ENCODE measurements at regions not wholly inside any gene's neighbourhood (a gene's known extent, or its start where the extent isn't known, plus 50 kb on each side); places are given as distances from the start of the nearest gene placed in this dataset.

- Histone ChIP-seq H3K36me3 (ENCODE audit: control insufficient read depth, insufficient read depth, low read length, severe bottlenecking) (no peaks in the 10 kb centered on the region), H3K27me3 (replicated peaks; ENCODE audit: control insufficient read depth, insufficient read depth, low read length) (no peaks in the 10 kb centered on the region), H3K4me3 (ENCODE audit: low read length) (no peak overlapping the region), H3K9ac (ENCODE audit: low read length) (no peak overlapping the region), H3K9me3 (ENCODE audit: control insufficient read depth, low read length) (no peaks in the 10 kb centered on the region), H3K4me1 (ENCODE audit: control insufficient read depth, insufficient read depth, low read length) (no peaks in the 10 kb centered on the region)
- DNase-seq (ENCODE audit: low read depth), result peak; percentile 87
Measured at GRCh38 chr5:10077791-10078545, 171.7 kb downstream of the ATPSCKMT start.

- no peak overlapping the region for H3K4me3 ChIP-seq (ENCODE audit: low read length)
- H3K27me3 ChIP-seq (replicated peaks; ENCODE audit: control insufficient read depth, insufficient read depth, low read length), result no peaks in the 10 kb centered on the region
- H3K36me3 ChIP-seq (ENCODE audit: control insufficient read depth, insufficient read depth, low read length, severe bottlenecking), result no peaks in the 10 kb centered on the region
- H3K4me1 ChIP-seq (ENCODE audit: control insufficient read depth, insufficient read depth, low read length), result no peaks in the 10 kb centered on the region
- H3K9ac ChIP-seq (ENCODE audit: low read length), result no peak overlapping the region
- DNase-seq (ENCODE audit: low read depth), result no peak
- H3K9me3 ChIP-seq (ENCODE audit: control insufficient read depth, low read length), result no peaks in the 10 kb centered on the region
Measured at GRCh38 chr5:10073441-10074104, 176.1 kb downstream of the ATPSCKMT start.

DNA sequence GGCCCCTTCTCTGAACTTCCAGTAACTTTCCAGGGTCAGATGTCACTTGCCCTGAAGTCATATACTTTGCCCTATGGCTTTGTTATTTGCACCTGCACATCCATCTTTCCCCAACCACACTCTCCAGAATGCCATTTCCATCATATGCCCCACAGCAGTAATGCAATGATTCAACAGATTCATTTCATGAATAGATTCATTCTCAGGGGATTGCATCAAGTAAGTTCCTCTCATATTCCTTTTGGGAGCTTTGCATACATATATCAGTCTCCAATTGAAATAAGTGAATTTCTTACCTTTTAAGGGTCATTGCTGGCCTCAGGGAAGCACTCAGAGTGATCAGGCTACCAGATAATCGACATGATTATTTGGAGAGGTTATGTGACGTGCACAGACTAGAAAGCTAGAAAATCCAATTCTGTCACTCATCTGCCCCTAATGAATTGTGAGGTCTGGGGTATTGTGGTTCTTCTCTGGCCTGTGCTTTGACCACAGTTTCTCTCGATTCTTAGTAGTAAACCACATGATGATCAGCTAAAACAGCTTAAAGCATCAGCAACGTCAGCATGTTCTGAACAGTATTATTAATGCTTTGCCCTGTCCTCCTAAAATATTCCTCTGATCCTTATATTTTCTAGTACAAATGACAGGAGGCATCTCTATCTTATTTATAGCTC, 179.9 kb downstream of the ATPSCKMT start:
- DNase-seq (ENCODE audit: low read depth), result no peak
- Histone ChIP-seq H3K27me3 (replicated peaks; ENCODE audit: control insufficient read depth, insufficient read depth, low read length) (no peaks in the 10 kb centered on the region), H3K4me1 (ENCODE audit: control insufficient read depth, insufficient read depth, low read length) (no peaks in the 10 kb centered on the region), H3K36me3 (ENCODE audit: control insufficient read depth, insufficient read depth, low read length, severe bottlenecking) (no peaks in the 10 kb centered on the region), H3K4me3 (ENCODE audit: low read length) (no peak overlapping the region), H3K9me3 (ENCODE audit: control insufficient read depth, low read length) (no peaks in the 10 kb centered on the region), H3K9ac (ENCODE audit: low read length) (no peak overlapping the region)

- no peak overlapping the region for H3K9ac ChIP-seq (ENCODE audit: low read length)
- no peaks in the 10 kb centered on the region for H3K36me3 ChIP-seq (ENCODE audit: control insufficient read depth, insufficient read depth, low read length, severe bottlenecking)
- H3K4me1 ChIP-seq (ENCODE audit: control insufficient read depth, insufficient read depth, low read length), result no peaks in the 10 kb centered on the region
- no peak overlapping the region for H3K4me3 ChIP-seq (ENCODE audit: low read length)
- H3K27me3 ChIP-seq (replicated peaks; ENCODE audit: control insufficient read depth, insufficient read depth, low read length), result peaks cover 4% of the 10 kb centered on the region
- H3K9me3 ChIP-seq (ENCODE audit: control insufficient read depth, low read length), result no peaks in the 10 kb centered on the region
- no peak for DNase-seq (ENCODE audit: low read depth)
Measured at GRCh38 chr5:10065428-10066000, 184.2 kb downstream of the ATPSCKMT start.

GRCh38 chr5:10064546-10065195, 185.0 kb downstream of the ATPSCKMT start:
- DNase-seq (ENCODE audit: low read depth), result no peak
- Histone ChIP-seq H3K4me1 (ENCODE audit: control insufficient read depth, insufficient read depth, low read length) (no peaks in the 10 kb centered on the region), H3K36me3 (ENCODE audit: control insufficient read depth, insufficient read depth, low read length, severe bottlenecking) (no peaks in the 10 kb centered on the region), H3K4me3 (ENCODE audit: low read length) (no peak overlapping the region), H3K9me3 (ENCODE audit: control insufficient read depth, low read length) (no peaks in the 10 kb centered on the region), H3K27me3 (replicated peaks; ENCODE audit: control insufficient read depth, insufficient read depth, low read length) (peaks cover 7% of the 10 kb centered on the region), H3K9ac (ENCODE audit: low read length) (no peak overlapping the region)

DNA sequence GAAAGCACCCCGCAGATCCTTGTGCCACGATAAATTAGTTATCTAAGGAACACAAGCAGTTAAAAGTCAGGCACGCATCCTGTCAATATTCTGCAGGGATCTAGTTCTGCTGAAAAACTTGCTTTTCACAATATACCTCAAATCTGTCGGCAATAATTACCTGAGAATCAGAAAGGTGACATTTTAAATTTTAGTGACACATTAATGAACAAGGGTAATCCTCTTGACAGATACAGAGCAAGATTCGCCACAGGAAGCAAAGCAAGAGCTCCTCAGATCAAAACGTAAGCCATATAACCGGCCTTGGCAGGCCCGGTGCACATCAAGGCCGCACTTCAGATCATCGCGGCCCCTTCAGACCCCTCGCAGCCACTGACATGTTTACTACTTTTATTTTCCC, 185.7 kb downstream of the ATPSCKMT start:
- H3K4me3 ChIP-seq (ENCODE audit: low read length), result no peak overlapping the region
- peaks cover 11% of the 10 kb centered on the region for H3K27me3 ChIP-seq (replicated peaks; ENCODE audit: control insufficient read depth, insufficient read depth, low read length)
- H3K9me3 ChIP-seq (ENCODE audit: control insufficient read depth, low read length), result no peaks in the 10 kb centered on the region
- H3K36me3 ChIP-seq (ENCODE audit: control insufficient read depth, insufficient read depth, low read length, severe bottlenecking), result no peaks in the 10 kb centered on the region
- no peak overlapping the region for H3K9ac ChIP-seq (ENCODE audit: low read length)
- H3K4me1 ChIP-seq (ENCODE audit: control insufficient read depth, insufficient read depth, low read length), result no peaks in the 10 kb centered on the region
- DNase-seq (ENCODE audit: low read depth), result no peak

DNA sequence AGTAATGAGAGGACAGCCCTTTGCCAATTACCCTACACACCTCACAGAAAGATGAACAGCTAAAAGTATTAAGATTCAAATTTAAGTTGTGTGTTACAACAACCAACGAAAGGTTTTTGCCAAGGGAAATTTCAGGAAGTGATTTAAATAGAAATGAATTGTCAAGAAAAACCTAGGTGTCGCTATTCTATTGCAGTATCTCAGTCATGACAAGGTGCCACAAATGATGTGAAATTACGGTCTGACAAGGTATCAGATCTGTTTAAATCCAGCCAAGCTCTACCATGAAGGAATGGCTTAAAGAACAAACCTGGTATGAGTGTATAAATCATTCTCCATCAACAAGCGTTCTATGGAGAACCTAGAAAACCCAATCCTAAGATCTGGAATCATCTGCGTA, 189.7 kb downstream of the ATPSCKMT start:
- peaks cover 11% of the 10 kb centered on the region for H3K27me3 ChIP-seq (replicated peaks; ENCODE audit: control insufficient read depth, insufficient read depth, low read length)
- no peak overlapping the region for H3K4me3 ChIP-seq (ENCODE audit: low read length)
- H3K9ac ChIP-seq (ENCODE audit: low read length), result no peak overlapping the region
- DNase-seq (ENCODE audit: low read depth), result no peak
- H3K4me1 ChIP-seq (ENCODE audit: control insufficient read depth, insufficient read depth, low read length), result no peaks in the 10 kb centered on the region
- no peaks in the 10 kb centered on the region for H3K9me3 ChIP-seq (ENCODE audit: control insufficient read depth, low read length)
- no peaks in the 10 kb centered on the region for H3K36me3 ChIP-seq (ENCODE audit: control insufficient read depth, insufficient read depth, low read length, severe bottlenecking)

GRCh38 chr5:10059556-10059955, 190.1 kb downstream of the ATPSCKMT start:
- H3K4me3 ChIP-seq (ENCODE audit: low read length), result no peak overlapping the region
- H3K9me3 ChIP-seq (ENCODE audit: control insufficient read depth, low read length), result no peaks in the 10 kb centered on the region
- no peaks in the 10 kb centered on the region for H3K36me3 ChIP-seq (ENCODE audit: control insufficient read depth, insufficient read depth, low read length, severe bottlenecking)
- peaks cover 11% of the 10 kb centered on the region for H3K27me3 ChIP-seq (replicated peaks; ENCODE audit: control insufficient read depth, insufficient read depth, low read length)
- H3K4me1 ChIP-seq (ENCODE audit: control insufficient read depth, insufficient read depth, low read length), result no peaks in the 10 kb centered on the region
- no peak overlapping the region for H3K9ac ChIP-seq (ENCODE audit: low read length)
- DNase-seq (ENCODE audit: low read depth), result no peak

- Histone ChIP-seq H3K36me3 (ENCODE audit: control insufficient read depth, insufficient read depth, low read length, severe bottlenecking) (no peaks in the 10 kb centered on the region), H3K9ac (ENCODE audit: low read length) (no peak overlapping the region), H3K4me3 (ENCODE audit: low read length) (no peak overlapping the region), H3K27me3 (replicated peaks; ENCODE audit: control insufficient read depth, insufficient read depth, low read length) (peaks cover 11% of the 10 kb centered on the region), H3K4me1 (ENCODE audit: control insufficient read depth, insufficient read depth, low read length) (no peaks in the 10 kb centered on the region), H3K9me3 (ENCODE audit: control insufficient read depth, low read length) (no peaks in the 10 kb centered on the region)
- no peak for DNase-seq (ENCODE audit: low read depth)
Measured at GRCh38 chr5:10057356-10057755, 192.3 kb downstream of the ATPSCKMT start.

DNA sequence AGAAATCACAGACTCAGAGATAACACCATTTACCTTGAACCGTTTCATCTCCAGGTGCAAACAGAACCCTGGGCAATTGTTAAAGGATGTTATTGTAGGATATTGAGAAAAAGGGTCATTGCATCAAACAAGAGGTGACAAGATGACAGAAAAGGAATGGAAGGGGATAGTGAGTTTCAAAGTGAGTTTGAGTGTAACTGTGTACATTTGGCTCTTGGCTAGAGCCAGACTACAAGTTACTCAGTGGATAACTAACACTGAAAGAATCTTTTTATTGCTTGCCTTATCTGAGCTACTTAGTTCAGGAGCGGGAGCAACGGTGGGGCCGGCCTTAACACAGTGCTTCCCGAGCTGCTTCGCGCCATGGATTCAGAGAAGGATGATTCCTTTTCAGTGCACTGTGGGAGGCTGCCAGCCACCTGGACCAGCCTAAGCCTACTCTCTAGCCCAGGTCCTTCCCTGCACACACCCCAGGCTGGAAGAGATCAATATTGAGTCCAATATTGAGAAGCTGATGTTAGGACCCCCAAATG, 193.4 kb downstream of the ATPSCKMT start:
- no peaks in the 10 kb centered on the region for H3K4me1 ChIP-seq (ENCODE audit: control insufficient read depth, insufficient read depth, low read length)
- no peaks in the 10 kb centered on the region for H3K36me3 ChIP-seq (ENCODE audit: control insufficient read depth, insufficient read depth, low read length, severe bottlenecking)
- peaks cover 6% of the 10 kb centered on the region for H3K9me3 ChIP-seq (ENCODE audit: control insufficient read depth, low read length)
- H3K9ac ChIP-seq (ENCODE audit: low read length), result no peak overlapping the region
- no peak overlapping the region for H3K4me3 ChIP-seq (ENCODE audit: low read length)
- DNase-seq (ENCODE audit: low read depth), result no peak
- H3K27me3 ChIP-seq (replicated peaks; ENCODE audit: control insufficient read depth, insufficient read depth, low read length), result peaks cover 11% of the 10 kb centered on the region
